Neutrophil (primary cell): ENCODE measurements at regions not wholly inside any gene's neighbourhood (a gene's known extent, or its start where the extent isn't known, plus 50 kb on each side); places are given as distances from the start of the nearest gene placed in this dataset.

Experiments used
- H3K27ac ChIP-seq: fragments of 200-600 bp; sonication (generic); 2 replicates; pipeline ENCODE4 v1.5.1; 2016; ENCODE audit warnings: mild to moderate bottlenecking, moderate library complexity
- H3K27me3 ChIP-seq: fragments of 200-600 bp; sonication (generic); 2 replicates; pipeline ENCODE4 v1.6.0; 2016; ENCODE audit warnings: mild to moderate bottlenecking
- H3K36me3 ChIP-seq: fragments of 200-600 bp; sonication (generic); 2 replicates; pipeline ENCODE4 v1.5.1; 2017
- H3K4me1 ChIP-seq, 2 experiments: fragments of 200-600 bp in 1 of 2; sonication (generic) in 1 of 2; 1 replicate in 1 of 2; 2 replicates in 1 of 2; pipeline versions ENCODE4 v1.5.1 to v1.6.1; 2013 to 2016; ENCODE audit warnings: low read depth in 1 of 2, low read length in 1 of 2, mild to moderate bottlenecking in 1 of 2, moderate library complexity in 1 of 2; ENCODE audit not compliant: control insufficient read depth in 1 of 2, insufficient read depth in 1 of 2
- H3K4me3 ChIP-seq, 2 experiments: fragments of 200-600 bp in 1 of 2; sonication (generic) in 1 of 2; 1 replicate in 1 of 2; 2 replicates in 1 of 2; pipeline ENCODE4 v1.5.1; 2013 to 2016; ENCODE audit warnings: low read depth in 1 of 2, low read length in 1 of 2, mild to moderate bottlenecking in 1 of 2, moderate library complexity in 1 of 2
- H3K9me3 ChIP-seq: fragments of 200-600 bp; sonication (generic); 2 replicates; pipeline ENCODE4 v1.5.1; 2016
- TF ChIP-seq, protein P1 (sequence below): fragments of 200-600 bp; sonication (generic); IDR thresholded peaks from 2 replicates; pipeline ENCODE4 v1.5.1; 2016; ENCODE audit warnings: antibody characterized with exemption

DNA sequence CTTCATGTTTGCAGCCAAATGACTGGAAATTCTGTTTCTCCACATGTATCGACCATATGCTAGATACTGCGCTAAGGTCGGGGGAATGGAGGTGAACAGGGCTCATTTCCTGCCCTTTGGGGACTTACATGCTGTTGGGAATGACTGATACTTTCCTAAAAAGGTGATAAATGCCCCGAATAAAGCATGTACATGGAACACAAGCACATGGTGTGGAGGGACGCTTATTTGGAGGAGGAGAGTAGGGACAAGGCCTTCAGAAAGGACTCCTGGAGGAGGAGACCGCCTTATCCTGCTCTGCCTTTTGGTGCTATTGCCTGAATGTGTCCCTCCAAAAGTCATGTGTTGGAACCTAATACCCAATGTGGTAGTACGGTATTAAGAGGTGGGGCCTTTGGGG lies 344.5 kb downstream of the PRL start:
- no peaks in the 10 kb centered on the region for H3K36me3 ChIP-seq
- no peaks in the 10 kb centered on the region for H3K27me3 ChIP-seq
- H3K27ac ChIP-seq = no peak overlapping the region
- no peaks in the 10 kb centered on the region for H3K9me3 ChIP-seq
- H3K4me3 ChIP-seq = no peak overlapping the region
- H3K4me1 ChIP-seq = no peaks in the 10 kb centered on the region
- TF ChIP-seq, protein P1, sequence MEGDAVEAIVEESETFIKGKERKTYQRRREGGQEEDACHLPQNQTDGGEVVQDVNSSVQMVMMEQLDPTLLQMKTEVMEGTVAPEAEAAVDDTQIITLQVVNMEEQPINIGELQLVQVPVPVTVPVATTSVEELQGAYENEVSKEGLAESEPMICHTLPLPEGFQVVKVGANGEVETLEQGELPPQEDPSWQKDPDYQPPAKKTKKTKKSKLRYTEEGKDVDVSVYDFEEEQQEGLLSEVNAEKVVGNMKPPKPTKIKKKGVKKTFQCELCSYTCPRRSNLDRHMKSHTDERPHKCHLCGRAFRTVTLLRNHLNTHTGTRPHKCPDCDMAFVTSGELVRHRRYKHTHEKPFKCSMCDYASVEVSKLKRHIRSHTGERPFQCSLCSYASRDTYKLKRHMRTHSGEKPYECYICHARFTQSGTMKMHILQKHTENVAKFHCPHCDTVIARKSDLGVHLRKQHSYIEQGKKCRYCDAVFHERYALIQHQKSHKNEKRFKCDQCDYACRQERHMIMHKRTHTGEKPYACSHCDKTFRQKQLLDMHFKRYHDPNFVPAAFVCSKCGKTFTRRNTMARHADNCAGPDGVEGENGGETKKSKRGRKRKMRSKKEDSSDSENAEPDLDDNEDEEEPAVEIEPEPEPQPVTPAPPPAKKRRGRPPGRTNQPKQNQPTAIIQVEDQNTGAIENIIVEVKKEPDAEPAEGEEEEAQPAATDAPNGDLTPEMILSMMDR = no peak

DNA sequence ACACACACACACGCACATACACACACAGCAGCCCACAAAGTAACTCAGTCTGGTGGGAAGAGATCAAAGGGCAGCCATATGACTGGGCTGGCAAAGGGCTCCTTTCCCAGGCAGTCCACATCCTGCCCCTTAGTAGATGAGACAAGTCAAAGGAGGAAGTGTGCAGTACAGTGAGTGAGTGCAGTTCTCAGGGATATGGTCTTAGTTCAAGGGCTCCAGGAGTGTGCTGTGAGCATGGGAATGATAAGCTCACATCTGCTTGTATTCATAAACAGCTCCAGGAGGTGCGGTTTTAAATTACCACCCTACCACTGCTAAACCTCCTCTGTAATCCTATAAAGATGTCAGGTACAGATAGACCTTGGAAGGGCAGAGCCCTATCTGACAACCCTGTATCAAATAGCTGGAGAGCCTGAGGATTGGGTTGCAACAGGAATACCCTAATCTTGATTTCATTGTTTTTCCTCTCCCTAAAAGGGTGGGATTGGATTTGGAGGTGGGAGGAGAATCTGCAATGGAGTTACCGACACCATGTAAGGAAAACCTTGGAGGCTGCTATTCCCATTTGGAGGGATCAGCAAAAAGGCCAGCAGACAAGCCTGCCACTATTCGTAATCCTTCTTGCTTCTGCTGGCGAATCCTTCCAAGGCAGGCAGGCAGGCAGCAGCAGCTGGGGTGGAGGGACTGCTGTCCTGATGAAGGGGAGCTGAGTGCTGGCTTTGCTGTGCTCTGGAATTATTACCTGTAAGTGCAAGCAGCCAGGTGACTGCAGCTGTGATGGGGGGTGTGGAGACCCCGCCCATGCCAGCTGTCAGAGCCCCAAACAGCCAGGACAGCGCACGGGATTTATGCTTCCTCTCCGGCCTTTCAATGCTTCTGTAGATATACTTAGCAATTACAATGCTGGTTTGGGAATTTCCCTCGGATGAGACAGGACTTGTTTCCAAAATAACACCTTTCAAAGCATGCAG lies 342.7 kb downstream of the PRL start:
- Histone ChIP-seq H3K9me3 (no peaks in the 10 kb centered on the region), H3K4me1 (no peaks in the 10 kb centered on the region), H3K36me3 (no peaks in the 10 kb centered on the region), H3K4me3 (no peak overlapping the region), H3K27ac (no peak overlapping the region), H3K27me3 (no peaks in the 10 kb centered on the region)
- TF ChIP-seq, protein P1 = no peak

DNA sequence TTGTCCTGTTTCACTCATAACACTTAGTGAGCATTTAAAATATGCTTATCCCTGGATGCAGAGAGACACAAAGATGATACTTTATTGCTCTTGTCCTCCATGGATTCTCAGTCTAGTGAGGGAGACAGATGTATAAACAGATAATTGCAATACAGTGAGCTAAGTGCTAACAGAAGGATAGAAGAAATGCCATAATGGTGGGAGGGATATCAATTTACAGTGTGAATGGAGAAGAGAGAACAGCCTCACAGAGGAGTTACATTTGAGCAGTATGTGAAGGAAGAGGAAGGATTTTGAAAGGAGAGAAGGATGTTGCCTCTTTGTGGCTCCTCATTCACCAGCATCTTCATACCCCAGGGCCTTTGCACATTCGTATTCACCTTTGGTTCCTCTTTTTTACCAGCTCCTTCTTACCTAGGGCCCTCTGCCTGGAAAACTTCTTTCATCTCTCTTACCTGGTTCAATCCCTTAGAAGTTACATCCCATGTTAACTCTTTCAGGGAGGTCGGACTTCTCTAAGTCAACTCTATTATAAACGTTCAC lies 341.7 kb downstream of the PRL start:
- Histone ChIP-seq H3K4me1 (no peaks in the 10 kb centered on the region), H3K4me3 (no peak overlapping the region), H3K27ac (no peak overlapping the region), H3K9me3 (no peaks in the 10 kb centered on the region), H3K27me3 (no peaks in the 10 kb centered on the region), H3K36me3 (no peaks in the 10 kb centered on the region)
- TF ChIP-seq, protein P1 = no peak

DNA sequence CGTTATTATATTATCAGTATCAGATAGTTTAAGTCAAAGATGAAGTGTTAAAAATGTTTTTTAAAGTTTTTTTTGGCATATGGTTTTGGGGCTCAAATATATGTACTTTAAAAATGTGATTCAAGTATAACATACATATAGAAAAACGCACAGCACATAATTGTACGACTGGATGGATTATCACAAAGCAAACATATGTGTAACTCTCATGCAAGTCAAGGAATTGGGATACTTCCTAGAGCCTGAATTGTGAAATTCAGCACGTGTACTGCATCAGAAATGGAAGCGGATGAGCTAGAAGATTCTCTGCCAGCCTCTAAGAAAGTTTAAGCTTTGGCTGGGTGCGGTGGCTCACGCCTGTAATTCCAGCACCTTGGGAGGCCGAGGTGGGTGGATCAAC lies 340.9 kb downstream of the PRL start:
- H3K9me3 ChIP-seq = no peaks in the 10 kb centered on the region
- H3K27ac ChIP-seq = no peak overlapping the region
- H3K4me1 ChIP-seq = no peaks in the 10 kb centered on the region
- no peaks in the 10 kb centered on the region for H3K36me3 ChIP-seq
- H3K4me3 ChIP-seq = no peak overlapping the region
- no peaks in the 10 kb centered on the region for H3K27me3 ChIP-seq
- TF ChIP-seq, protein P1 = no peak

DNA sequence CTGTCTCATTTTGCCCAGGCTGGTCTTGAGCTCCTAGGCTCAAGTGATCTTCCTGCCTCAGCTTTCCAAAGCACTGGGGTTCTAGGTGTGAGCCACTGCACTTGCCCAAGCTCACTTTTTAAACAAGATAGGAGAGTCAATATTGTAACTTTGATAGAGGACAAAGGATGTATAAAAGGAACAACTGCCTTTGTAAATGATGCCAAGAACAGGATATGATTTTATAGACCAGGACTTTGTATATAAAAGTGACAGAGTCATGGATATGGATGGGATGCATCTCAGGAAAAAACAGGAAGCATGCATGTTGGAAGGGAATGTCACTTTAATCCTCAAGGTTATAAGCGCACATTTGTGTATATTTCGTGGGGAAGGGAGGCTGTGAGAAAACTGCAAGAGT lies 338.4 kb downstream of the PRL start:
- H3K9me3 ChIP-seq = no peaks in the 10 kb centered on the region
- no peaks in the 10 kb centered on the region for H3K4me1 ChIP-seq
- no peaks in the 10 kb centered on the region for H3K27me3 ChIP-seq
- H3K36me3 ChIP-seq = no peaks in the 10 kb centered on the region
- no peak overlapping the region for H3K27ac ChIP-seq
- H3K4me3 ChIP-seq = no peak overlapping the region
- TF ChIP-seq, protein P1 = no peak
